ENCODE measurements at regions not wholly inside any gene's neighbourhood (a gene's known extent, or its start where the extent isn't known, plus 50 kb on each side); places are given as distances from the start of the nearest gene placed in this dataset.

DNA sequence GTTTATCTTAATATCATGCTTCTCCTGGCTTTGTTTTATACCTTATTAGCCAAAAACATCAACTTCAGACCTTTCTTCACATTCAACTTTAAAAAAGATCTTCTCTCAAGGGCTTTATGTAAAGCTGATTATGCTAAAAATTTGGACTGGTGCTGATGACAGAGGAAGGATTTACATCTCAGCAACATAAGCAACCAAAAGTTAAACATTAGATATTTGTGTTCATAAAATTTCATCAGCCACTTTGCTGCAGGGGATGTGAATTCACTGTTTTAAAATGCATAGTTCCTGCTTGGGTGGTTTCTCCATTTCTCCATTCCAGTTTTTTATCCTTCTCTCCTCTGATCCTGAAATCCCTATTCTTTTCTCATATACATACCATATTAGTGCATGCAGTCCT lies 398.6 kb upstream of the DDI1 start:
- TF ChIP-seq, protein P1, sequence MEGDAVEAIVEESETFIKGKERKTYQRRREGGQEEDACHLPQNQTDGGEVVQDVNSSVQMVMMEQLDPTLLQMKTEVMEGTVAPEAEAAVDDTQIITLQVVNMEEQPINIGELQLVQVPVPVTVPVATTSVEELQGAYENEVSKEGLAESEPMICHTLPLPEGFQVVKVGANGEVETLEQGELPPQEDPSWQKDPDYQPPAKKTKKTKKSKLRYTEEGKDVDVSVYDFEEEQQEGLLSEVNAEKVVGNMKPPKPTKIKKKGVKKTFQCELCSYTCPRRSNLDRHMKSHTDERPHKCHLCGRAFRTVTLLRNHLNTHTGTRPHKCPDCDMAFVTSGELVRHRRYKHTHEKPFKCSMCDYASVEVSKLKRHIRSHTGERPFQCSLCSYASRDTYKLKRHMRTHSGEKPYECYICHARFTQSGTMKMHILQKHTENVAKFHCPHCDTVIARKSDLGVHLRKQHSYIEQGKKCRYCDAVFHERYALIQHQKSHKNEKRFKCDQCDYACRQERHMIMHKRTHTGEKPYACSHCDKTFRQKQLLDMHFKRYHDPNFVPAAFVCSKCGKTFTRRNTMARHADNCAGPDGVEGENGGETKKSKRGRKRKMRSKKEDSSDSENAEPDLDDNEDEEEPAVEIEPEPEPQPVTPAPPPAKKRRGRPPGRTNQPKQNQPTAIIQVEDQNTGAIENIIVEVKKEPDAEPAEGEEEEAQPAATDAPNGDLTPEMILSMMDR (tag by site-specific recombination; IDR thresholded peaks at IDR 0.05), result no peak
- no peak for TF ChIP-seq YY1 (tag by site-specific recombination; IDR thresholded peaks at IDR 0.05)
- TF ChIP-seq, protein P2, sequence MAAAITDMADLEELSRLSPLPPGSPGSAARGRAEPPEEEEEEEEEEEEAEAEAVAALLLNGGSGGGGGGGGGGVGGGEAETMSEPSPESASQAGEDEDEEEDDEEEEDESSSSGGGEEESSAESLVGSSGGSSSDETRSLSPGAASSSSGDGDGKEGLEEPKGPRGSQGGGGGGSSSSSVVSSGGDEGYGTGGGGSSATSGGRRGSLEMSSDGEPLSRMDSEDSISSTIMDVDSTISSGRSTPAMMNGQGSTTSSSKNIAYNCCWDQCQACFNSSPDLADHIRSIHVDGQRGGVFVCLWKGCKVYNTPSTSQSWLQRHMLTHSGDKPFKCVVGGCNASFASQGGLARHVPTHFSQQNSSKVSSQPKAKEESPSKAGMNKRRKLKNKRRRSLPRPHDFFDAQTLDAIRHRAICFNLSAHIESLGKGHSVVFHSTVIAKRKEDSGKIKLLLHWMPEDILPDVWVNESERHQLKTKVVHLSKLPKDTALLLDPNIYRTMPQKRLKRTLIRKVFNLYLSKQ (tag by site-specific recombination; IDR thresholded peaks at IDR 0.05; ENCODE audit: borderline replicate concordance), result no peak
- TF ChIP-seq TRIM28 (IDR thresholded peaks at IDR 0.05; ENCODE audit: borderline replicate concordance, low read length), result no peak
- no peak for TF ChIP-seq SETDB1 (IDR thresholded peaks at IDR 0.05; ENCODE audit: insufficient read length, low read length)
- no peak for TF ChIP-seq ZNF354C (tag by site-specific recombination; IDR thresholded peaks at IDR 0.05; ENCODE audit: borderline replicate concordance, low read depth)
- no peak for TF ChIP-seq ZNF76 (tag by site-specific recombination; IDR thresholded peaks at IDR 0.05; ENCODE audit: borderline replicate concordance, low read depth)
- TF ChIP-seq, protein P3, sequence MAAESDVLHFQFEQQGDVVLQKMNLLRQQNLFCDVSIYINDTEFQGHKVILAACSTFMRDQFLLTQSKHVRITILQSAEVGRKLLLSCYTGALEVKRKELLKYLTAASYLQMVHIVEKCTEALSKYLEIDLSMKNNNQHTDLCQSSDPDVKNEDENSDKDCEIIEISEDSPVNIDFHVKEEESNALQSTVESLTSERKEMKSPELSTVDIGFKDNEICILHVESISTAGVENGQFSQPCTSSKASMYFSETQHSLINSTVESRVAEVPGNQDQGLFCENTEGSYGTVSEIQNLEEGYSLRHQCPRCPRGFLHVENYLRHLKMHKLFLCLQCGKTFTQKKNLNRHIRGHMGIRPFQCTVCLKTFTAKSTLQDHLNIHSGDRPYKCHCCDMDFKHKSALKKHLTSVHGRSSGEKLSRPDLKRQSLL (tag by site-specific recombination; IDR thresholded peaks at IDR 0.05), result no peak
- TF ChIP-seq, protein P4, sequence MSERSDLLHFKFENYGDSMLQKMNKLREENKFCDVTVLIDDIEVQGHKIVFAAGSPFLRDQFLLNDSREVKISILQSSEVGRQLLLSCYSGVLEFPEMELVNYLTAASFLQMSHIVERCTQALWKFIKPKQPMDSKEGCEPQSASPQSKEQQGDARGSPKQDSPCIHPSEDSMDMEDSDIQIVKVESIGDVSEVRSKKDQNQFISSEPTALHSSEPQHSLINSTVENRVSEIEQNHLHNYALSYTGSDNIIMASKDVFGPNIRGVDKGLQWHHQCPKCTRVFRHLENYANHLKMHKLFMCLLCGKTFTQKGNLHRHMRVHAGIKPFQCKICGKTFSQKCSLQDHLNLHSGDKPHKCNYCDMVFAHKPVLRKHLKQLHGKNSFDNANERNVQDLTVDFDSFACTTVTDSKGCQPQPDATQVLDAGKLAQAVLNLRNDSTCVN (tag by site-specific recombination; optimal IDR thresholded peaks at IDR 0.05), result no peak
- TF ChIP-seq ZSCAN30 (tag by site-specific recombination; IDR thresholded peaks at IDR 0.05), result no peak
- TF ChIP-seq, protein P5, sequence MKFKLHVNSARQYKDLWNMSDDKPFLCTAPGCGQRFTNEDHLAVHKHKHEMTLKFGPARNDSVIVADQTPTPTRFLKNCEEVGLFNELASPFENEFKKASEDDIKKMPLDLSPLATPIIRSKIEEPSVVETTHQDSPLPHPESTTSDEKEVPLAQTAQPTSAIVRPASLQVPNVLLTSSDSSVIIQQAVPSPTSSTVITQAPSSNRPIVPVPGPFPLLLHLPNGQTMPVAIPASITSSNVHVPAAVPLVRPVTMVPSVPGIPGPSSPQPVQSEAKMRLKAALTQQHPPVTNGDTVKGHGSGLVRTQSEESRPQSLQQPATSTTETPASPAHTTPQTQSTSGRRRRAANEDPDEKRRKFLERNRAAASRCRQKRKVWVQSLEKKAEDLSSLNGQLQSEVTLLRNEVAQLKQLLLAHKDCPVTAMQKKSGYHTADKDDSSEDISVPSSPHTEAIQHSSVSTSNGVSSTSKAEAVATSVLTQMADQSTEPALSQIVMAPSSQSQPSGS (tag by site-specific recombination; IDR thresholded peaks at IDR 0.05; ENCODE audit: low read depth), result no peak
- TF ChIP-seq ZNF707 (tag by site-specific recombination; IDR thresholded peaks at IDR 0.05), result no peak

Measured in HEK293 (cell line).